ENCODE measurements at regions not wholly inside any gene's neighbourhood (a gene's known extent, or its start where the extent isn't known, plus 50 kb on each side); places are given as distances from the start of the nearest gene placed in this dataset.

DNA sequence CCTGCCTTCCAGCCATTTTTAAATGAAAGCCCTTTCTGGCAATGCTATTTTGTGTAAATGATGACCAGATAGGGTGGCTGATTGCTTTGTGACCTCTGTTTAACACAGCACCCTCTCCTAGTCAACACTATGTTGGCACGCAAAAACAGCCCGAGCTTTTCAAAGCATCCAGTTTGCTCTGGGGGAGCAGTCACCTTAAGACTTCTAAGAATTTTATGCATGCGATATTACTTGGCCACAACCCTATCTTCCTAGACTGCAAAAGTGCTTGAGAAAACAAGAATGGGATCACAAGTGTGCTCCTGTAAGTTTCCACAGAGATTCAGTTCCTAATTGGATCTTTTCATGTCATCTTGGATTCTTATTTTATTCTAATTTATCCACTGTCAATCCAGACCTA, 294.1 kb downstream of the ATPSCKMT start:
- TF ChIP-seq, protein P1, sequence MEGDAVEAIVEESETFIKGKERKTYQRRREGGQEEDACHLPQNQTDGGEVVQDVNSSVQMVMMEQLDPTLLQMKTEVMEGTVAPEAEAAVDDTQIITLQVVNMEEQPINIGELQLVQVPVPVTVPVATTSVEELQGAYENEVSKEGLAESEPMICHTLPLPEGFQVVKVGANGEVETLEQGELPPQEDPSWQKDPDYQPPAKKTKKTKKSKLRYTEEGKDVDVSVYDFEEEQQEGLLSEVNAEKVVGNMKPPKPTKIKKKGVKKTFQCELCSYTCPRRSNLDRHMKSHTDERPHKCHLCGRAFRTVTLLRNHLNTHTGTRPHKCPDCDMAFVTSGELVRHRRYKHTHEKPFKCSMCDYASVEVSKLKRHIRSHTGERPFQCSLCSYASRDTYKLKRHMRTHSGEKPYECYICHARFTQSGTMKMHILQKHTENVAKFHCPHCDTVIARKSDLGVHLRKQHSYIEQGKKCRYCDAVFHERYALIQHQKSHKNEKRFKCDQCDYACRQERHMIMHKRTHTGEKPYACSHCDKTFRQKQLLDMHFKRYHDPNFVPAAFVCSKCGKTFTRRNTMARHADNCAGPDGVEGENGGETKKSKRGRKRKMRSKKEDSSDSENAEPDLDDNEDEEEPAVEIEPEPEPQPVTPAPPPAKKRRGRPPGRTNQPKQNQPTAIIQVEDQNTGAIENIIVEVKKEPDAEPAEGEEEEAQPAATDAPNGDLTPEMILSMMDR (IDR thresholded peaks at IDR 0.05; ENCODE audit: low read depth, low read length) = no peak
- TF ChIP-seq POLR2A (IDR thresholded peaks at IDR 0.05; ENCODE audit: extremely low read depth, insufficient read length) = no peak
- TF ChIP-seq, protein P2, sequence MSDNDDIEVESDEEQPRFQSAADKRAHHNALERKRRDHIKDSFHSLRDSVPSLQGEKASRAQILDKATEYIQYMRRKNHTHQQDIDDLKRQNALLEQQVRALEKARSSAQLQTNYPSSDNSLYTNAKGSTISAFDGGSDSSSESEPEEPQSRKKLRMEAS (IDR thresholded peaks at IDR 0.05; ENCODE audit: low read depth, low read length) = no peak

Measured in NB4 (cell line).